ENCODE measurements at regions not wholly inside any gene's neighbourhood (a gene's known extent, or its start where the extent isn't known, plus 50 kb on each side); places are given as distances from the start of the nearest gene placed in this dataset.

- WGBS = 89% methylated on average over 1 of the region's 1 CpG
- intact Hi-C loops (cut with DNase I) = loop anchor here (5.0 to 10.0 kb wide), 3 partner anchors 166 to 672 kb away; no protein-coding TSS in a partner anchor
- H3K27ac ChIP-seq (replicated peaks in 1 of 4) = peak overlapping the region in 2 of 4 donors; percentile 49 to 62
Measured at GRCh38 chr10:58950618-58951017, 225.8 kb upstream of the PHYHIPL start.

GRCh38 chr10:58951087-58951486 is 225.4 kb upstream of the PHYHIPL start:
- DNase-seq (ENCODE audit: extremely low spot score) = no peak
- Histone ChIP-seq H3K27me3 (no peaks in the 10 kb centered on the region), H3K9me3 (peaks cover 0 to 3% (median 0%) of the 10 kb centered on the region in 4 donors), H3K4me1 (peaks cover 0 to 31% (median 26%) of the 10 kb centered on the region in 4 donors), H3K4me3 (no peak overlapping the region), H3K36me3 (no peaks in the 10 kb centered on the region), H3K27ac (replicated peaks in 1 of 4) (peak overlapping the region; percentile 49 to 62 (median 58))
- intact Hi-C loops (cut with DNase I) = loop anchor here (5.0 to 10.0 kb wide), 3 partner anchors 166 to 671 kb away; no protein-coding TSS in a partner anchor
- 89% methylated on average over 1 of the region's 1 CpG for WGBS
- TF ChIP-seq EP300 (IDR thresholded peaks at IDR 0.05) (no peak), POLR2AphosphoS5 (IDR thresholded peaks at IDR 0.05) (no peak), CTCF (IDR thresholded peaks at IDR 0.05) (no peak), POLR2A (IDR thresholded peaks at IDR 0.05; ENCODE audit: low read depth) (no peak)

More at GRCh38 chr10:58950618-58951017, 225.8 kb upstream of the PHYHIPL start:
- TF ChIP-seq POLR2AphosphoS5 (IDR thresholded peaks at IDR 0.05) (no peak), POLR2A (IDR thresholded peaks at IDR 0.05; ENCODE audit: low read depth) (no peak), EP300 (IDR thresholded peaks at IDR 0.05) (no peak), CTCF (IDR thresholded peaks at IDR 0.05) (no peak)
- peaks cover 0 to 4% (median 0%) of the 10 kb centered on the region in 4 donors for H3K9me3 ChIP-seq
- H3K4me1 ChIP-seq = peaks cover 0 to 31% (median 26%) of the 10 kb centered on the region in 4 donors
- H3K36me3 ChIP-seq = no peaks in the 10 kb centered on the region
- DNase-seq (ENCODE audit: extremely low spot score) = no peak
- no peaks in the 10 kb centered on the region for H3K27me3 ChIP-seq
- H3K4me3 ChIP-seq = no peak overlapping the region

GRCh38 chr10:58951746-58952145 is 224.7 kb upstream of the PHYHIPL start:
- Histone ChIP-seq H3K36me3 (no peaks in the 10 kb centered on the region), H3K27ac (replicated peaks in 1 of 4) (peak overlapping the region; percentile 49 to 62 (median 58)), H3K27me3 (no peaks in the 10 kb centered on the region), H3K4me1 (peaks cover 0 to 36% (median 28%) of the 10 kb centered on the region in 4 donors), H3K4me3 (no peak overlapping the region), H3K9me3 (no peaks in the 10 kb centered on the region)
- intact Hi-C loops (cut with DNase I) = loop anchor here (5.0 to 10.0 kb wide), 3 partner anchors 167 to 671 kb away; no protein-coding TSS in a partner anchor
- WGBS = 39% methylated on average over 5 of the region's 5 CpGs
- TF ChIP-seq POLR2AphosphoS5 (IDR thresholded peaks at IDR 0.05) = no peak
- TF ChIP-seq POLR2A (IDR thresholded peaks at IDR 0.05; ENCODE audit: low read depth) = no peak
- DNase-seq (ENCODE audit: extremely low spot score) = no peak

GRCh38 chr10:58952162-58952601 is 224.3 kb upstream of the PHYHIPL start:
- intact Hi-C loops (cut with DNase I) = loop anchor here (5.0 to 10.0 kb wide), 3 partner anchors 167 to 670 kb away; no protein-coding TSS in a partner anchor
- H3K4me3 ChIP-seq = peak overlapping the region in 1 of 4 donors; percentile 26
- H3K4me1 ChIP-seq = peaks cover 0 to 38% (median 29%) of the 10 kb centered on the region in 4 donors
- H3K27ac ChIP-seq (replicated peaks in 1 of 4) = peak overlapping the region; percentile 49 to 62 (median 58)
- DNase-seq (ENCODE audit: extremely low spot score) = no peak
- TF ChIP-seq POLR2AphosphoS5 (IDR thresholded peaks at IDR 0.05) = peak in 1 of 2 donors; percentile 36
- no peak for TF ChIP-seq POLR2A (IDR thresholded peaks at IDR 0.05; ENCODE audit: low read depth)
- peak; percentile 30 for TF ChIP-seq EP300 (IDR thresholded peaks at IDR 0.05)
- H3K27me3 ChIP-seq = no peaks in the 10 kb centered on the region
- H3K36me3 ChIP-seq = no peaks in the 10 kb centered on the region
- no peaks in the 10 kb centered on the region for H3K9me3 ChIP-seq
- WGBS = 60% methylated on average over 5 of the region's 5 CpGs

- TF ChIP-seq POLR2AphosphoS5 (IDR thresholded peaks at IDR 0.05) (no peak), POLR2A (IDR thresholded peaks at IDR 0.05; ENCODE audit: low read depth) (no peak), EP300 (IDR thresholded peaks at IDR 0.05) (no peak), CTCF (IDR thresholded peaks at IDR 0.05) (peak; percentile 79 to 85 (median 83))
- 29% methylated on average over 3 of the region's 3 CpGs for WGBS
- intact Hi-C loops (cut with DNase I) = loop anchor here (5.0 to 10.0 kb wide), 3 partner anchors 168 to 669 kb away; no protein-coding TSS in a partner anchor
- H3K4me3 ChIP-seq = peak overlapping the region in 1 of 4 donors; percentile 26
- H3K27ac ChIP-seq (replicated peaks in 1 of 4) = peak overlapping the region; percentile 49 to 62 (median 58)
- H3K36me3 ChIP-seq = no peaks in the 10 kb centered on the region
- peaks cover 0 to 41% (median 29%) of the 10 kb centered on the region in 4 donors for H3K4me1 ChIP-seq
- H3K27me3 ChIP-seq = no peaks in the 10 kb centered on the region
- no peak for DNase-seq (ENCODE audit: extremely low spot score)
- H3K9me3 ChIP-seq = no peaks in the 10 kb centered on the region
Measured at GRCh38 chr10:58952747-58953466, 223.5 kb upstream of the PHYHIPL start.

All from esophagus muscularis mucosa (tissue), 4 donors.